Astrocyte (in vitro differentiated cells and primary cell): ENCODE measurements at regions not wholly inside any gene's neighbourhood (a gene's known extent, or its start where the extent isn't known, plus 50 kb on each side); places are given as distances from the start of the nearest gene placed in this dataset.
A peak's percentile ranks its signal among the peaks of the same experiment; 100 is the strongest.

Source experiments
- DNase-seq: peaks from one replicate; pipeline ENCODE4 v3.0.0-alpha.2; 2010; ENCODE audit warnings: low read depth
- FAIRE-seq: peaks from 2 replicates; lab custom pipeline; 2011; peaks lifted over from hg19 to GRCh38; lab: Jason Lieb, UNC
- H2AFZ ChIP-seq: 2 replicates; pipeline ENCODE4 v1.6.0; 2012; ENCODE audit warnings: low read depth, low read length, inconsistent platforms
- H3K27ac ChIP-seq: 2 replicates; pipeline ENCODE4 v1.5.1; 2011; ENCODE audit warnings: low read depth, low read length, inconsistent platforms
- H3K27me3 ChIP-seq: 2 replicates; pipeline ENCODE4 v1.6.0; 2011; ENCODE audit warnings: low read length, inconsistent platforms; ENCODE audit not compliant: insufficient read depth
- H3K36me3 ChIP-seq: 2 replicates; pipeline ENCODE4 v1.5.1; 2011; ENCODE audit warnings: low read length, inconsistent platforms; ENCODE audit not compliant: insufficient read depth
- H3K4me1 ChIP-seq: 2 replicates; pipeline ENCODE4 v1.5.1; 2011; ENCODE audit warnings: low read length, inconsistent platforms; ENCODE audit not compliant: insufficient read depth
- H3K4me2 ChIP-seq: 2 replicates; pipeline ENCODE4 v1.6.0; 2012; ENCODE audit warnings: low read length, inconsistent platforms
- H3K4me3 ChIP-seq: 2 replicates; pipeline ENCODE4 v1.5.1; 2011; ENCODE audit warnings: low read depth, mild to moderate bottlenecking, low read length, inconsistent platforms; ENCODE audit not compliant: insufficient read depth
- H3K79me2 ChIP-seq: 2 replicates; pipeline ENCODE4 v1.6.0; 2012; ENCODE audit warnings: mild to moderate bottlenecking, low read length, inconsistent platforms; ENCODE audit not compliant: insufficient read depth
- H3K9ac ChIP-seq: 2 replicates; pipeline ENCODE4 v1.6.0; 2012; ENCODE audit warnings: mild to moderate bottlenecking, low read length, inconsistent platforms
- H3K9me3 ChIP-seq: 2 replicates; pipeline ENCODE4 v1.5.1; 2012; ENCODE audit warnings: low read depth, mild to moderate bottlenecking, low read length, inconsistent platforms; ENCODE audit not compliant: insufficient read depth
- H4K20me1 ChIP-seq: 2 replicates; pipeline ENCODE4 v1.6.0; 2012; ENCODE audit warnings: low read length, inconsistent platforms; ENCODE audit not compliant: insufficient read depth
- H3K27ac Mint-ChIP-seq: one replicate; pipeline ENCODE4 v1.8.0; 2021; ENCODE audit warnings: mild to moderate bottlenecking, mixed read lengths; ENCODE audit not compliant: unreplicated experiment
- H3K27me3 Mint-ChIP-seq: one replicate; pipeline ENCODE4 v1.8.0; 2021; ENCODE audit warnings: low read depth, mixed read lengths; ENCODE audit not compliant: unreplicated experiment
- H3K36me3 Mint-ChIP-seq: one replicate; pipeline ENCODE4 v1.8.0; 2021; ENCODE audit warnings: low read depth, mixed read lengths; ENCODE audit not compliant: unreplicated experiment
- H3K4me1 Mint-ChIP-seq: one replicate; pipeline ENCODE4 v1.8.0; 2021; ENCODE audit warnings: low read depth, mixed read lengths; ENCODE audit not compliant: unreplicated experiment
- H3K4me3 Mint-ChIP-seq: one replicate; pipeline ENCODE4 v1.8.0; 2021; ENCODE audit warnings: mild to moderate bottlenecking, moderate library complexity, mixed read lengths; ENCODE audit not compliant: unreplicated experiment
- H3K9me3 Mint-ChIP-seq: one replicate; pipeline ENCODE4 v1.8.0; 2021; ENCODE audit warnings: mild to moderate bottlenecking, mixed read lengths; ENCODE audit not compliant: unreplicated experiment
- CTCF ChIP-seq: IDR thresholded peaks from 2 replicates; pipeline ENCODE4 v1.5.1; 2011; ENCODE audit warnings: low read depth, mild to moderate bottlenecking, inconsistent platforms, low read length, moderate library complexity; ENCODE audit not compliant: insufficient read depth
- EZH2 ChIP-seq: IDR thresholded peaks from 2 replicates; pipeline ENCODE4 v1.6.1; 2012; ENCODE audit warnings: mild to moderate bottlenecking, low read length, inconsistent platforms; ENCODE audit not compliant: insufficient read depth

GRCh38 chr6:68134796-68135195, 500.3 kb upstream of the ADGRB3 start:
- Mint-ChIP-seq H3K4me3 (no peak overlapping the region), H3K4me1 (peaks cover 10% of the 10 kb centered on the region), H3K9me3 (no peaks in the 10 kb centered on the region), H3K27me3 (no peaks in the 10 kb centered on the region), H3K36me3 (no peaks in the 10 kb centered on the region), H3K27ac (no peak overlapping the region)
- DNase-seq (peak; percentile 48), FAIRE-seq (no peak)
- no peak overlapping the region for H2AFZ ChIP-seq
- no peaks in the 10 kb centered on the region for H3K27me3 ChIP-seq
- no peaks in the 10 kb centered on the region for H3K79me2 ChIP-seq
- no peaks in the 10 kb centered on the region for H3K36me3 ChIP-seq
- no peak for TF ChIP-seq CTCF
- TF ChIP-seq EZH2, result no peak
- H4K20me1 ChIP-seq, result no peaks in the 10 kb centered on the region
- H3K4me2 ChIP-seq, result no peak overlapping the region
- no peak overlapping the region for H3K9ac ChIP-seq
- H3K4me1 ChIP-seq, result no peaks in the 10 kb centered on the region
- no peak overlapping the region for H3K4me3 ChIP-seq
- no peak overlapping the region for H3K27ac ChIP-seq
- H3K9me3 ChIP-seq, result no peaks in the 10 kb centered on the region

GRCh38 chr6:68128211-68128610, 506.9 kb upstream of the ADGRB3 start:
- Histone ChIP-seq H3K4me3 (no peak overlapping the region), H3K9ac (no peak overlapping the region), H3K9me3 (no peaks in the 10 kb centered on the region), H2AFZ (no peak overlapping the region), H3K79me2 (no peaks in the 10 kb centered on the region), H3K36me3 (no peaks in the 10 kb centered on the region), H3K4me2 (no peak overlapping the region), H3K27me3 (no peaks in the 10 kb centered on the region), H4K20me1 (no peaks in the 10 kb centered on the region), H3K4me1 (no peaks in the 10 kb centered on the region), H3K27ac (no peak overlapping the region)
- Mint-ChIP-seq H3K36me3 (no peaks in the 10 kb centered on the region), H3K4me1 (no peaks in the 10 kb centered on the region), H3K27me3 (no peaks in the 10 kb centered on the region), H3K27ac (no peak overlapping the region), H3K4me3 (no peak overlapping the region), H3K9me3 (no peaks in the 10 kb centered on the region)
- no peak for FAIRE-seq
- no peak for DNase-seq
- TF ChIP-seq CTCF, result no peak
- TF ChIP-seq EZH2, result no peak

GRCh38 chr6:68127074-68127473, 508.0 kb upstream of the ADGRB3 start:
- no peaks in the 10 kb centered on the region for H3K9me3 ChIP-seq
- H3K36me3 ChIP-seq, result no peaks in the 10 kb centered on the region
- Mint-ChIP-seq H3K27me3 (no peaks in the 10 kb centered on the region), H3K4me1 (no peaks in the 10 kb centered on the region), H3K36me3 (no peaks in the 10 kb centered on the region), H3K4me3 (no peak overlapping the region), H3K27ac (no peak overlapping the region), H3K9me3 (peaks cover 4% of the 10 kb centered on the region)
- TF ChIP-seq CTCF (no peak), EZH2 (no peak)
- H3K9ac ChIP-seq, result no peak overlapping the region
- no peaks in the 10 kb centered on the region for H3K79me2 ChIP-seq
- no peak overlapping the region for H2AFZ ChIP-seq
- H3K4me1 ChIP-seq, result no peaks in the 10 kb centered on the region
- H3K27me3 ChIP-seq, result no peaks in the 10 kb centered on the region
- no peak overlapping the region for H3K27ac ChIP-seq
- DNase-seq (no peak), FAIRE-seq (no peak)
- no peak overlapping the region for H3K4me2 ChIP-seq
- no peaks in the 10 kb centered on the region for H4K20me1 ChIP-seq
- H3K4me3 ChIP-seq, result no peak overlapping the region
